ENCODE measurements at regions not wholly inside any gene's neighbourhood (a gene's known extent, or its start where the extent isn't known, plus 50 kb on each side); places are given as distances from the start of the nearest gene placed in this dataset.

DNA sequence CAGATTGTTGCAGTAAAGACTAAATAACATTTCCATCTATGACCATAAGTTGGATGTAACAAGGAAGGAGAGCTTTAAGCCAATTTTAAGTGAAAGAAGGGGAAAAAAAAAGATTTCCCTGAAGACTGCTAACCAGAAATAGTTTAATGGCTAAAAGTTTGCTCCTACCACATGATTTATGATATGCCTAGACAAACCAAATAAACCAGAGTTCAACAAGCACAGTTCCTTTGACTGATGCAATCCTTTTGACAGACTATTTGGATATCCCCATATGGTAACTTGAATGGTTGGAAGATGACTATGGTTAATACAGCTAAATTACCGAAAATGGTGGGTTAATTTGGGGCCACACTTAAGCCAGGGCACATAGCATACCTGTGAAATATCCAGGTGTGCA, 338.5 kb downstream of the CETN3 start:
- Histone ChIP-seq H2BK5ac (ENCODE audit: low read depth, low read length, poor library complexity, severe bottlenecking) (no peak overlapping the region), H3K27me3 (ENCODE audit: control insufficient read depth, insufficient read depth, low read length) (no peaks in the 10 kb centered on the region), H3K36me3 (ENCODE audit: control insufficient read depth, insufficient read depth, low read length) (no peaks in the 10 kb centered on the region), H2BK120ac (ENCODE audit: low read depth, low read length) (no peak overlapping the region), H4K91ac (ENCODE audit: insufficient read depth, low read depth, low read length) (no peak overlapping the region), H3K9me3 (ENCODE audit: control insufficient read depth, insufficient read depth, low read length) (no peaks in the 10 kb centered on the region), H2AK9ac (replicated peaks; ENCODE audit: low read depth, low read length, poor library complexity) (no peak overlapping the region), H3K79me1 (ENCODE audit: low read depth in 1 of 2, low read length in 2 of 2) (no peaks in the 10 kb centered on the region), H3K4me1 (ENCODE audit: control insufficient read depth, insufficient read depth, low read length) (no peaks in the 10 kb centered on the region), H3K14ac (replicated peaks; ENCODE audit: low read depth, low read length) (no peak overlapping the region), H4K5ac (ENCODE audit: low read depth, low read length) (no peak overlapping the region), H4K20me1 (ENCODE audit: insufficient read depth, low read length) (no peaks in the 10 kb centered on the region), H4K8ac (ENCODE audit: low read depth in 2 of 2, low read length in 2 of 2) (no peak overlapping the region), H2AK5ac (ENCODE audit: low read depth, low read length) (no peak overlapping the region), H3K23ac (ENCODE audit: low read depth, low read length) (no peak overlapping the region), H3K9me1 (ENCODE audit: insufficient read depth, low read length) (no peaks in the 10 kb centered on the region), H2BK20ac (ENCODE audit: low read depth, low read length) (no peak overlapping the region), H3K9ac (ENCODE audit: low read depth, low read length) (no peak overlapping the region), H3K4me3 (ENCODE audit: insufficient read depth, low read depth, low read length) (no peak overlapping the region), H3K4me2 (ENCODE audit: low read depth, low read length) (no peak overlapping the region), H3K27ac (ENCODE audit: insufficient read depth, low read length) (no peak overlapping the region), H3K4ac (ENCODE audit: low read depth, low read length) (no peak overlapping the region), H3K56ac (ENCODE audit: extremely low read depth, insufficient read depth, low read length) (no peak overlapping the region), H2BK15ac (ENCODE audit: low read depth, low read length) (no peak overlapping the region), H2AFZ (replicated peaks; ENCODE audit: low read length, poor library complexity) (no peak overlapping the region), H3K18ac (ENCODE audit: low read depth, low read length) (no peak overlapping the region)
- DNase-seq (no peak), ATAC-seq (ENCODE audit: low read depth) (no peak)
- dilution Hi-C loops (cut with HindIII; ENCODE audit: low sequenced_read_pairs, unreplicated experiment), result no loop called here
- ChIA-PET CTCF (no interaction called here), POLR2A (ENCODE audit: unreplicated experiment) (no interaction called here)
- TF ChIP-seq CHD1 (IDR thresholded peaks at IDR 0.05; ENCODE audit: low read depth, low read length), result no peak
- TF ChIP-seq, protein P1, sequence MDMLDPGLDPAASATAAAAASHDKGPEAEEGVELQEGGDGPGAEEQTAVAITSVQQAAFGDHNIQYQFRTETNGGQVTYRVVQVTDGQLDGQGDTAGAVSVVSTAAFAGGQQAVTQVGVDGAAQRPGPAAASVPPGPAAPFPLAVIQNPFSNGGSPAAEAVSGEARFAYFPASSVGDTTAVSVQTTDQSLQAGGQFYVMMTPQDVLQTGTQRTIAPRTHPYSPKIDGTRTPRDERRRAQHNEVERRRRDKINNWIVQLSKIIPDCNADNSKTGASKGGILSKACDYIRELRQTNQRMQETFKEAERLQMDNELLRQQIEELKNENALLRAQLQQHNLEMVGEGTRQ (IDR thresholded peaks at IDR 0.05; ENCODE audit: low read depth, low read length), result no peak
- TF ChIP-seq MXI1 (IDR thresholded peaks at IDR 0.05; ENCODE audit: borderline replicate concordance, low read depth, low read length), result no peak
- no peak for TF ChIP-seq NFE2L2 (IDR thresholded peaks at IDR 0.05; ENCODE audit: low read depth, low read length)
- no peak for TF ChIP-seq POLR2A (IDR thresholded peaks at IDR 0.05; ENCODE audit: low read depth, low read length)
- TF ChIP-seq SMC3 (IDR thresholded peaks at IDR 0.05; ENCODE audit: low read depth, low read length), result no peak
- TF ChIP-seq RFX5 (IDR thresholded peaks at IDR 0.05; ENCODE audit: low read depth, low read length), result no peak
- intact Hi-C loops (cut with micrococcal nuclease), result no loop called here
- BruUV-seq (replicated peaks), result no TSS peak
- no CpG with 5 or more reads among the region's 1 CpG for WGBS, 2 experiments (ENCODE audit: extremely low coverage in 2 of 2, insufficient read length in 1 of 2)
- in situ Hi-C loops (cut with MboI; ENCODE audit: low sequenced_read_pairs), result no loop called here
